NCI-H82 (cell line): ENCODE measurements at regions not wholly inside any gene's neighbourhood (a gene's known extent, or its start where the extent isn't known, plus 50 kb on each side); places are given as distances from the start of the nearest gene placed in this dataset.
A peak's percentile ranks its signal among the peaks of the same experiment; 100 is the strongest.

ENCODE experiments used
- DNase-seq: peaks from one replicate; lab custom pipeline; 2025; lab: John Stamatoyannopoulos, UW

- DNase-seq, result peak; percentile 4
These were observed 134.3 kb upstream of the CNTN1 start for GRCh38 chr12:40557980-40558379.

GRCh38 chr12:40559865-40560264 lies 132.4 kb upstream of the CNTN1 start:
- no peak for DNase-seq

GRCh38 chr12:40560848-40561247 lies 131.4 kb upstream of the CNTN1 start:
- no peak for DNase-seq

- DNase-seq, result no peak
These were observed 130.8 kb upstream of the CNTN1 start for GRCh38 chr12:40561395-40561966.

GRCh38 chr12:40565029-40565633 lies 127.1 kb upstream of the CNTN1 start:
- peak; percentile 91 for DNase-seq

GRCh38 chr12:40566271-40566670 lies 126.0 kb upstream of the CNTN1 start:
- peak; percentile 39 for DNase-seq

- no peak for DNase-seq
These were observed 122.5 kb upstream of the CNTN1 start for GRCh38 chr12:40569626-40570179.

- DNase-seq, result no peak
These were observed 119.2 kb upstream of the CNTN1 start for GRCh38 chr12:40573024-40573423.

GRCh38 chr12:40575987-40576386 lies 116.3 kb upstream of the CNTN1 start:
- no peak for DNase-seq

GRCh38 chr12:40577834-40578233 lies 114.4 kb upstream of the CNTN1 start:
- DNase-seq, result no peak

GRCh38 chr12:40579687-40580086 lies 112.6 kb upstream of the CNTN1 start:
- no peak for DNase-seq

- DNase-seq, result no peak
These were observed 111.9 kb upstream of the CNTN1 start for GRCh38 chr12:40580346-40580745.

GRCh38 chr12:40581889-40582288 lies 110.3 kb upstream of the CNTN1 start:
- DNase-seq, result no peak

- DNase-seq, result no peak
These were observed 108.5 kb upstream of the CNTN1 start for GRCh38 chr12:40583743-40584142.

- DNase-seq, result no peak
These were observed 107.5 kb upstream of the CNTN1 start for GRCh38 chr12:40584763-40585162.

GRCh38 chr12:40586823-40587222 lies 105.4 kb upstream of the CNTN1 start:
- no peak for DNase-seq

- no peak for DNase-seq
These were observed 104.8 kb upstream of the CNTN1 start for GRCh38 chr12:40587421-40587820.

GRCh38 chr12:40587970-40588369 lies 104.3 kb upstream of the CNTN1 start:
- DNase-seq, result no peak

GRCh38 chr12:40597133-40597532 lies 95.1 kb upstream of the CNTN1 start:
- DNase-seq, result no peak

GRCh38 chr12:40598073-40598472 lies 94.2 kb upstream of the CNTN1 start:
- DNase-seq, result no peak

- no peak for DNase-seq
These were observed 89.7 kb upstream of the CNTN1 start for GRCh38 chr12:40602562-40602961.

- DNase-seq, result no peak
These were observed 77.3 kb upstream of the CNTN1 start for GRCh38 chr12:40614923-40615322.

- no peak for DNase-seq
These were observed 76.6 kb upstream of the CNTN1 start for GRCh38 chr12:40615590-40615989.

GRCh38 chr12:40616383-40616915 lies 75.8 kb upstream of the CNTN1 start:
- DNase-seq, result peak; percentile 48
